ENCODE measurements at regions not wholly inside any gene's neighbourhood (a gene's known extent, or its start where the extent isn't known, plus 50 kb on each side); places are given as distances from the start of the nearest gene placed in this dataset.

DNA sequence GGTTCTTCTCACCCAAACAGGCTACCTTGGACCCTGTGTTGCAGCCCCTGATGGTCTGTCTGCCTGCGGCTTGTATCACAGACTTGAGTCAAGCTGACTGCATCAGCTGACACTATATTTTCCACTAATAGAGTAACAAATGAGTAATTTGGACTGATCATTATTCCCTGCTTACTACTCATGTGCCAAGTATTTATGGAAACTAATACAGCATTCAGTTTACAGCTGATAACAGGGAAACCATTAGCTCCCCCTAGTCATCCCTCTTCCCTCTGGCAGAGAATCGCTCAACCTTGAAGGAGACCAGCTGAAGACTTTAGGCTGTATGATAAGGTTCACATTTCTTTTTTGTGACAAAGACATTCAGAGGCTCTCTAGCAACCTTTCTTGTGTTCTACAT lies 116.6 kb upstream of the SYT6 start:
- no peak overlapping the region for H3K4me3 ChIP-seq (ENCODE audit: insufficient read depth, low read depth, low read length)
- no peaks in the 10 kb centered on the region; the same call in 1 of the 2 replicates for H3K27me3 ChIP-seq (ENCODE audit: control insufficient read depth, insufficient read depth, low read length)
- H3K36me3 ChIP-seq (replicated peaks; ENCODE audit: control insufficient read depth, insufficient read depth, low read length), result no peaks in the 10 kb centered on the region
- no peak for DNase-seq

DNA sequence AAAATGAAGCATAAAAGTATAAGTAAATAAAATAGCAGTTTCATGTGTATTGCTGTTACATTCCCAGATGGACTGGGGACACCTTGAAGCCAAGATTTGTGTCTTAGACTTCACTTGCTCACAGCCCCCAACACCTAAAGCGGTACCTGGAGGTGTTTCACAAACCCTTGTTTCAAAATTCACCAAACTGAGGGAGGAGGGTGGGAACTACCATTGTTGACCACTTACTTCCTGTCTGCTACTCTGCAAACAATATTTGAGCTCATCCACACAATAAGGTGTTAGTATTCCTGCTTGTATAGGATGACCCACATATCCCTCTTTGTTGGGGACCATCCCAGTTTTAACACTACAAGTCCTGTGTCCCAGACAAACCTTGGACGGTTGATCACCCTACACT lies 115.9 kb upstream of the SYT6 start:
- DNase-seq, result no peak

DNA sequence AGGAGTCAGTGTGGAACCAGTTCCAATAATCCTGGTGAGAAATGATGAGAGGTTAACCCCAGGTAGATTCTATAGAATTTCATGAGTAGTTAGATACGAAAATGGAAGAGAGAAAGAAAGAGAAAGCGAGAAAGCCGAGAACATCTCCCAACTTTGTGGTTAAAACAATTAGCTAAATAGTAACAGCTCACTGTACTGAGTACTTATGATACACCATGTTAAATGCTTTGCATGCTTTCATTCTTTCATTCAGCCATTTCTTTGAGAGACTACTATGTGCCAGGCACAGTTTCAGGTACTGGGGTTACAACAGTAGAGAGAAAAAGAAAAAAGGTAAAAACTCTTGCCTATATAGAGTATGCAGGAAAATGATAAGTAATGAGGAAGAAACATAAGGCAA lies 109.7 kb upstream of the SYT6 start:
- no peaks in the 10 kb centered on the region for H3K36me3 ChIP-seq (replicated peaks; ENCODE audit: control insufficient read depth, insufficient read depth, low read length)
- no peak overlapping the region for H3K4me3 ChIP-seq (ENCODE audit: insufficient read depth, low read depth, low read length)
- no peaks in the 10 kb centered on the region; the same call in 1 of the 2 replicates for H3K27me3 ChIP-seq (ENCODE audit: control insufficient read depth, insufficient read depth, low read length)
- no peak for DNase-seq

More for the DNA sequence above, 115.9 kb upstream of the SYT6 start:
- no peaks in the 10 kb centered on the region for H3K36me3 ChIP-seq (replicated peaks; ENCODE audit: control insufficient read depth, insufficient read depth, low read length)
- H3K27me3 ChIP-seq (ENCODE audit: control insufficient read depth, insufficient read depth, low read length), result no peaks in the 10 kb centered on the region; the same call in 1 of the 2 replicates
- no peak overlapping the region for H3K4me3 ChIP-seq (ENCODE audit: insufficient read depth, low read depth, low read length)

DNA sequence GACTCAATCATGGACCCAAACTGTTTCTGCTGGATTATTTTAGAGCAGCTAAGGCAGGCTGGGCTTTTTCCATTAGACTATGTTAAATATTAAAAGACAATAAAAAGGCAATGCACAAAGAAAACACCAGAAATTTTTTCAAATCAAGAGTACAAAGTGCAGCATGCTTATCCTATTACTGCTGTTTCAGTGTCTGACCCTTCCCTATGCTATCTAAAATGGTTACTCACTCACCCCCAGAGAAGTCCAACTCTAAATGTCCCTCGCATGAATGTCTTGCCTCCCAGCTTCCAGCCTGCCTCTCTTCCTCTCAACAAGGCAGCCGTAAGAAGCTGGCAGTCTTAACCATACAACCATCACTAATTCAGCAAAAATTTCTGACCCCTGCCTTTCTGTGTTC lies 108.7 kb upstream of the SYT6 start:
- Histone ChIP-seq H3K36me3 (replicated peaks; ENCODE audit: control insufficient read depth, insufficient read depth, low read length) (no peaks in the 10 kb centered on the region), H3K4me3 (ENCODE audit: insufficient read depth, low read depth, low read length) (no peak overlapping the region), H3K27me3 (ENCODE audit: control insufficient read depth, insufficient read depth, low read length) (no peaks in the 10 kb centered on the region; the same call in 1 of the 2 replicates)
- no peak for DNase-seq

DNA sequence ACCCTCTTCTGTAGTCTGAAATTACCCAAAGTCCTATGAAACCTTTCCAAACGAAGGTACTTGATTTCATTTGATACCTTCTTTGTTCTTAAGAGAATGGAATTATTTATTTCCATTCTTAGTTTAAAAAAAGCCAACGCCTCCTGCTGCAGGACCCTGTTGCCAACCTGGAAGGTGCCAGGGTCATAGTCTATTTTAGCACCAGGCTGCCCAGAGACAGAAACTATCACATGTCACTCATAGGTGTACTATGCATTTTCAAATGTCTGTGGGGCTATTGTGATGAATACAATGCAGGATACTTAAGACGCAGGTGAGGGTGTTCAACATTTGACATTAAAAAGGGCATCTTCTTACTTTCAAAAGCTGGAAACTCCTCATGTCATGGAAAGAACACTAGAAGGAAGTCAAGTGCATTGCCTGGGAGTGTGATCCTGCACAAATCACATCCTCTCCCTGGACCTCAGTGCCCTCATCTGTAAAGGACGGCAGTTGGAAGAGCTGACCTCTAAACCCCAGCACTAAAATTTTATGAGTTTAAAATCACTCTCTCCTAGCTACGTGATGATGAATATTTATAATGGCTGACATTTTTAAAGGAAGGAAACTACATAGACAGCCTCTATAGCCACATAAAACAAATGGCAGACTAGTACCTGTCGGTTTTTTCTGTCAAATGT lies 107.3 kb upstream of the SYT6 start:
- no peak overlapping the region for H3K4me3 ChIP-seq (ENCODE audit: insufficient read depth, low read depth, low read length)
- H3K27me3 ChIP-seq (ENCODE audit: control insufficient read depth, insufficient read depth, low read length), result no peaks in the 10 kb centered on the region; the same call in 1 of the 2 replicates
- DNase-seq, result no peak
- no peaks in the 10 kb centered on the region for H3K36me3 ChIP-seq (replicated peaks; ENCODE audit: control insufficient read depth, insufficient read depth, low read length)

DNA sequence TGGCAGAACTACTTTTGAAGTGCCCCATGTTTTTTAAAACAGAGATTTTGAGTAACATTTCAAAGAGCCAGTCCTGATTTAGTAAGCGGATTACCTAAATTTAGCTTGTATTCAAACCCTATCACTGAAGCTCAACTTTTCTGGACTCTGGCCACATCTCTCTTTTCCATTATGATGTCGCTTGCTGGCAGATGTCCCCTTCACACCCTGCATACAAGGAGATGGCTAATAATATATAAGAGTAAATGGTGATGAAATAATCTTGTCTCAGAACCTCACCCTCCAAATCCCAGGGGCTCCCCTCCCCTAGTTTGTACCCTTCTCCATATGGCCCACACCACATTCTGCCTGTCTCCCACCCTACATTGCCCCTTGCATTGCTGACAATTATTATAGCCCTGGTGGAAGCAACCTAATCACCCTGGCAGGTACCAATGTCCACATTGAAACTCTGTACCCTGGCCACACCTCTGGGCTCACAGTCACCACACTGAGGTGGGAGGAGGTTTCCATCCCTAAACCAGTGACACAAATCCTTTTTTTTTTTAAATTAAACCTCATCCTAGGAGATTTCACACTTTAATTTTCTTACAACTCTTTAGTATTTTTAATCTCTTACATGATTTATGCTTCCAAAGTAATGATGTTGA lies 106.0 kb upstream of the SYT6 start:
- H3K36me3 ChIP-seq (replicated peaks; ENCODE audit: control insufficient read depth, insufficient read depth, low read length), result no peaks in the 10 kb centered on the region

DNA sequence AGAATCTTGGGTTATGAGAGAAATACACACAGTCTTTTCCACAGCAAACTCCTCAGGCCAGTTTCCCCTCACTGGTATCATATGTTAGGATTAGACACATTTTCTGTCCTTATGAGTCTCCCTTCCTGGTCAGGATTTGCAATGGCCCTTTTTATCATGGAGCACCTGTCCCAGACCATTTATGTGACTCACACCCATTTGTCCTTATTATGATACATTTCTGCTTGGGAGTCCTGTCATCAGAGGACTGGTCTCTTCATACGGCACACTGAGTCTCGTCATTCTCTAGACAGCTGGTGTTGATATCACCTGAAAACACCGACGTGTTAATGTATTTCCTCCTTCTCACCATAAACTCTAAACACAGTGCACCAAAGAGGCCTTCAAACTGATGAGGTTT lies 105.0 kb upstream of the SYT6 start:
- Histone ChIP-seq H3K36me3 (replicated peaks; ENCODE audit: control insufficient read depth, insufficient read depth, low read length) (no peaks in the 10 kb centered on the region), H3K4me3 (ENCODE audit: insufficient read depth, low read depth, low read length) (no peak overlapping the region), H3K27me3 (ENCODE audit: control insufficient read depth, insufficient read depth, low read length) (no peaks in the 10 kb centered on the region)
- DNase-seq, result no peak

More for the DNA sequence above, 106.0 kb upstream of the SYT6 start:
- Histone ChIP-seq H3K4me3 (ENCODE audit: insufficient read depth, low read depth, low read length) (no peak overlapping the region), H3K27me3 (ENCODE audit: control insufficient read depth, insufficient read depth, low read length) (no peaks in the 10 kb centered on the region)
- no peak for DNase-seq

DNA sequence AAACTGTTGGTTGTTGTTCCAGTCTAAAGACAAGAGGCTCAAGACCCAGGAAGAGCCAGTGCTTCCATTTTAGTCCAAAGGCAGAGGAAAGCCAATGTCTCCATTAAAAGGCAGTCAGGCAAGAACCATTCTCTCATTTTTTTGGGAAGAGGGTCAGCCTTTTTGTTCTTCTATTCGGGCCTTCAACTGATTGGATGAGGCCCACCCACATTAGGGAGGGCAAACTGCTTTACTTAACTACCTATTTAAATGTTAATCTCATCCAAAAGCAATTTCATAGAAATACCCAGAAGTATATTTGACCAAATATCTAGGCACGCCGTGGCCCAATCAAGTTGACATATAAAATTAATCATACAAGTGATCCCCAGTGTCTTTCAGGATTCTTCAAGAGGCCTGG lies 104.4 kb upstream of the SYT6 start:
- H3K27me3 ChIP-seq (ENCODE audit: control insufficient read depth, insufficient read depth, low read length), result no peaks in the 10 kb centered on the region
- H3K4me3 ChIP-seq (ENCODE audit: insufficient read depth, low read depth, low read length), result no peak overlapping the region
- no peak for DNase-seq
- H3K36me3 ChIP-seq (replicated peaks; ENCODE audit: control insufficient read depth, insufficient read depth, low read length), result no peaks in the 10 kb centered on the region

DNA sequence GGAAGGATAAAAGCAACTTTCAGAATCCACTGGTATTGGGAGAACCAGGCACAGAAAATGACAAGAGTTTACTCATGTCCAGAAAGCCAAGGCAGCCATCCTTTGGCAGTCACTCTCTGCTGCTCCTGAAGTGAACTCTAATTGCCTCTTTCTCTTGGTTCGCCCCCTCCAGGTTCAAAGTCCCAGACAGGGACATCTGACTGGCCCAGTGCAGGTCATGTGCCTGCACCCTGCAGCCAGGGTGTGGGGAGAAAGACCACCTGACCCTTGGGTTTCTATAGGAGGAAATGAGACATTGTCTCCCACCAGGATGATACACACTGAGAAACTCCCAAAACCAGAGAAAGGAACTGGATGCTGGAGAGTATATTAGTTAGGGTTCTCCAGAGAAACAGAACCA lies 103.9 kb upstream of the SYT6 start:
- Histone ChIP-seq H3K27me3 (ENCODE audit: control insufficient read depth, insufficient read depth, low read length) (no peaks in the 10 kb centered on the region), H3K36me3 (replicated peaks; ENCODE audit: control insufficient read depth, insufficient read depth, low read length) (no peaks in the 10 kb centered on the region), H3K4me3 (ENCODE audit: insufficient read depth, low read depth, low read length) (no peak overlapping the region)
- no peak for DNase-seq

DNA sequence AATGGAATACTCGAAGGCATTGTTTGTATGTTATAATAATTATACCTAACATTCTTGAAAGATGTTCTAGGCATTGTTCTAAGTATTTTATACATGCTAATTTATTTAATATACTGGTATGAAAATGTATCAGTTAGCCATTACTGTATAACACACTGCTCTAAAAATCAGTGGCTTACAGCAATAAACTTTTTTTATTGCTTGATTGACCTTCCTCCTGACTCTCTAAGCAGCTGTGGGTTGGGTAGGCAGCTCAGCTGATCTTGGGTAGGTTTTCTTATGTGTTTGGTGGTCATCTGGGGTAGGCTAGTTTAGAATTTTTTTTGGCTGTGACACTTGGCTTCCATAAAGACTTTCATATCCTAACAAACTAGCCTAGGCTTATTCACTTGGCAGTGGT lies 100.2 kb upstream of the SYT6 start:
- no peak for DNase-seq
- Histone ChIP-seq H3K27me3 (ENCODE audit: control insufficient read depth, insufficient read depth, low read length) (no peaks in the 10 kb centered on the region), H3K36me3 (replicated peaks; ENCODE audit: control insufficient read depth, insufficient read depth, low read length) (no peaks in the 10 kb centered on the region), H3K4me3 (ENCODE audit: insufficient read depth, low read depth, low read length) (no peak overlapping the region)

DNA sequence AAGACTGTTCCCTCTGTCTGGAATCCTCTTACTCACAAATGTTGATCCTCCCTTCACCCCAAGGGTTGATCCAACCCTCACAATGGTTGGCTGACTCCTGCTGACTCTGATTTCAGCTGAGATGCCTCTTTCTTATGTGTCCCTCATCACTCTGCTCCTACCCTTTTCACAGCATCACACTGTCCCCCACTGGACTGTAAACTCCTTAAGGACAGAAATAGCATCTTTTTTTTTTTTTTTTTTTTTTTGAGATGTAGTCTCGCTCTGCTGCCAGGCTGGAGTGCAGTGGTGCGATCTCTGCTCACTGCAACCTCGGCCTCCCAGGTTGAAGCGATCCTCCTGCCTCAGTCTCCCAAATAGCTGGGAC lies 97.9 kb upstream of the SYT6 start:
- H3K4me3 ChIP-seq (ENCODE audit: insufficient read depth, low read depth, low read length), result no peak overlapping the region
- H3K27me3 ChIP-seq (ENCODE audit: control insufficient read depth, insufficient read depth, low read length), result no peaks in the 10 kb centered on the region; the same call in 1 of the 2 replicates
- no peaks in the 10 kb centered on the region for H3K36me3 ChIP-seq (replicated peaks; ENCODE audit: control insufficient read depth, insufficient read depth, low read length)
- no peak for DNase-seq

DNA sequence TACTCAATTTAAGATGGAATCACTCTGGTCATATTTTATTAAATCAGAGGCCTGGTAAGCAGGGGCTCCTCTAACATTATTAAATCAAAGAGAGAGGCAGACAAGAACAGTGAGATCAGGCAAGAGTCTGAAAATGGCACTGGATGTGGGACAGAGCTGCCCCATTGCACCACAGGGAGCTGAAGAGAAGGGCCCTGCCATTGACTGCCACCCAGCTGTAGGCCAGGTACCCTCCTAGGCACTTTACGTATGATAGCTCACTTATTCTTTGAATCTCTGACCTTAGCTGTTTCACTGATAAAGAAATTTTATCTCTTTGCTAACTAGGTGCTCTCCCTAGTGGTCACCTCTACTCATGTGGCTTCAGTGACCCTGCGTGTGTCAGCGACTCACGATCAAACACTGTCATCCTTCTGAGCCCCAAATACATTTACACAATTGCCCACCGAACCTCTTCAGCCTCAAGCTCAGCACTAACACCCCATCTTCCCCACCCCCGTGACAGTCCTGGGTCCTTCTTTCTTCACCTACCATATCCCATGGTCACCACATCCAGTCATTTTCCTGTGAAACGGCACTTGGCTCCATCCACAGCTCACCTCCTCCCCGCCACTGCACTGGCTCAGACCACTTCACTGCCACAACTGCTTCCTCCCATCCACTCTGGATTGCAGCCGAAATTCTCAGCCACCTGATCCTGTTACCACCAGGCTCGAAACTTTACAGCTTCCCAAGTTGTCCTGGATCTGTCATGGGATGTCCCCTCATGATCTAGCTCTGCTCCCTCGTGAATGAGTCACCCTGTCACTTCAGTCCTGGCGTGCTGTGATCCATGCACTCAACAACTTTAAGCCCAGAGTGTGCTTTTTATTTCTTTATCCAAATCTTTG lies 97.3 kb upstream of the SYT6 start:
- no peak for DNase-seq
- no peaks in the 10 kb centered on the region; the same call in 1 of the 2 replicates for H3K27me3 ChIP-seq (ENCODE audit: control insufficient read depth, insufficient read depth, low read length)
- H3K36me3 ChIP-seq (replicated peaks; ENCODE audit: control insufficient read depth, insufficient read depth, low read length), result no peaks in the 10 kb centered on the region
- no peak overlapping the region for H3K4me3 ChIP-seq (ENCODE audit: insufficient read depth, low read depth, low read length)

DNA sequence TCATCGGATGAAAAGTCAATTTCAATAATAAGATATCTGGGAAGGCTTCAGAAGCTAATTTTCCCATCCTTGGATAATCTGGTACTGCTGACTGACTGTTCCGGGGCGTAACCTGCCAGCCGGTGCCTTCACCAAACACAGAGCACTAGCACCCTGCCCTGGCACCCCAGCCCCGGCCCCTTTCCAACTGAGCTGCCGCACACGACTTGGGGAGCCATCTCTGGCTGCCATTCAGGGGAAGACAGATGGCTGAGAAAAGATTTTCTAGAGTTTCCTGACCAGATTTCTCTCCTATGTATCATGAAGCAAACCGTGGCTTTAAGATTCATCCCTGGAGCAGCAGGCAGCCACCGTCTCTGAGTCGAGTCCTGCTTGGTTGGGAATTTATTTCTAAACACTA lies 96.0 kb upstream of the SYT6 start:
- no peaks in the 10 kb centered on the region for H3K36me3 ChIP-seq (replicated peaks; ENCODE audit: control insufficient read depth, insufficient read depth, low read length)
- no peaks in the 10 kb centered on the region; the same call in 1 of the 2 replicates for H3K27me3 ChIP-seq (ENCODE audit: control insufficient read depth, insufficient read depth, low read length)
- no peak for DNase-seq
- no peak overlapping the region for H3K4me3 ChIP-seq (ENCODE audit: insufficient read depth, low read depth, low read length)

DNA sequence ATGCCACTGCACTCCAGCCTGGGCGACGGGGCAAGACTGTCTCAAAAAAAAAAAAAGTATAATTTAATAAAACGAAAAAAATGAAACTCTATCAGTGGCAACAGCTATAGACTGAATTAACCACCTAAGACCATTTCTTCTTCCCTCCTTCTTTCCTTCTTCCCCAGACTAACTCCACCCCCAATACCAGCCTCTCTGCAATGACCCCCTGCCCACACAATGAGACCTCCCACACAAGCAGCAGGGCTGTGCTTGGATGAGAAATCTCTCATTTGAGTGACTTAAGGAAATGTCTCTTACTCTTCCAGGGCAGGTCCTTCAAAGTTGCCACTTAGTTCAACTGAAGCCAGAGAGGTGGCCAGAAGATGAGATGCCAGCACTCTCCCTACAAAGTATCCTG lies 94.5 kb upstream of the SYT6 start:
- no peak for DNase-seq
- no peaks in the 10 kb centered on the region for H3K36me3 ChIP-seq (replicated peaks; ENCODE audit: control insufficient read depth, insufficient read depth, low read length)

More for the DNA sequence above, 94.5 kb upstream of the SYT6 start:
- Histone ChIP-seq H3K4me3 (ENCODE audit: insufficient read depth, low read depth, low read length) (no peak overlapping the region), H3K27me3 (ENCODE audit: control insufficient read depth, insufficient read depth, low read length) (no peaks in the 10 kb centered on the region; the same call in 1 of the 2 replicates)
